AG04449 (cell line): ENCODE measurements at regions not wholly inside any gene's neighbourhood (a gene's known extent, or its start where the extent isn't known, plus 50 kb on each side); places are given as distances from the start of the nearest gene placed in this dataset.

Source experiments
- CTCF ChIA-PET: fragments of 350-600 bp; formaldehyde crosslinking; extraction: SDS; loops from one replicate; lab custom pipeline; 2021; ENCODE audit warnings: antibody characterized with exemption; lab: Yijun Ruan, JAX
- POLR2A ChIA-PET: fragments of 400-600, 350-600 bp; formaldehyde crosslinking; extraction: SDS; loops from one replicate; lab custom pipeline; 2020; ENCODE audit warnings: antibody characterized with exemption, inconsistent platforms; lab: Yijun Ruan, JAX
- DNase-seq: peaks from one replicate; pipeline ENCODE4 v3.0.0-alpha.2; 2010; ENCODE audit warnings: low read depth, low spot score
- H3K4me3 ChIP-seq: 2 replicates; pipeline ENCODE4 v1.5.1; 2011; ENCODE audit warnings: low read depth, mild to moderate bottlenecking, control low read depth, low read length
- TF ChIP-seq, protein P1 (sequence below): IDR thresholded peaks from one replicate; pipeline ENCODE4 v1.5.1; 2011; ENCODE audit warnings: mild to moderate bottlenecking, moderate library complexity, low read length, control low read depth, inconsistent platforms; ENCODE audit not compliant: insufficient read depth; ENCODE audit errors: missing control alignments

DNA sequence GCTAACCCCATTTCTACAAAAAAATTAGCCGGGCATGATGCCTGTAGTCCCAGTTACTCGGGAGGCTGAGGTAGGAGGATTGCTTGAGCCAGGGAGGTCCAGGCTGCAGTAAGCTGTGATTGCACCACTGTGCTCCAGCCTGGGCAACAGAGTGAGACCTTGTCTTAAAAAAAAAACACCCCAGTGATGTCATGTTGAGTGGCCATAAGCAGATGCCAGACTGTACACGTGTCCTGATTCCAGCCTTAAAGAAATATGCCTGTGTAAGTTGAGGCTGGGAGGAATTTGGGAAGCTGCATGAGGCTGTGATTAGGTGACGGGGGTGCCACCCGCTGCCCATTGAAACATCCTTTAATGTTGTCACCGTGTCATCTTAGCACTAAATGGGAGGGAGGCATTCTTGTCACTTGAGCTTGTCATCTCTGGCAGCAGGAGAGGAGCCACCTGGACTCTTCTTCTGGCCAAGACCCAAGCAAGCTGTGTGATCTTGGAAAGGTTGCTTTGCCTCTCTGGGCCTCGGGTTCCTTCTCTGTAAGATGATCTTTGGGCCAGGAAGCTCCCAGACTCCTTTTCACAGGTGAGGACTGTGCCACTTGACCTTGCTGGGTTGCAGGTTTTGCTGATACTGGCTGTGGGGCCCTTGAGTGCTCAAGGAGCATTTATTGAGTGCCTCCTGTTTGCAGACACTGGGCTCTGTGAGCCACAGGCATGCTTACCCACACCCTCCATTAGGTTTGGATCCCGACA is 98.3 kb upstream of the CIBAR2 start:
- TF ChIP-seq, protein P1, sequence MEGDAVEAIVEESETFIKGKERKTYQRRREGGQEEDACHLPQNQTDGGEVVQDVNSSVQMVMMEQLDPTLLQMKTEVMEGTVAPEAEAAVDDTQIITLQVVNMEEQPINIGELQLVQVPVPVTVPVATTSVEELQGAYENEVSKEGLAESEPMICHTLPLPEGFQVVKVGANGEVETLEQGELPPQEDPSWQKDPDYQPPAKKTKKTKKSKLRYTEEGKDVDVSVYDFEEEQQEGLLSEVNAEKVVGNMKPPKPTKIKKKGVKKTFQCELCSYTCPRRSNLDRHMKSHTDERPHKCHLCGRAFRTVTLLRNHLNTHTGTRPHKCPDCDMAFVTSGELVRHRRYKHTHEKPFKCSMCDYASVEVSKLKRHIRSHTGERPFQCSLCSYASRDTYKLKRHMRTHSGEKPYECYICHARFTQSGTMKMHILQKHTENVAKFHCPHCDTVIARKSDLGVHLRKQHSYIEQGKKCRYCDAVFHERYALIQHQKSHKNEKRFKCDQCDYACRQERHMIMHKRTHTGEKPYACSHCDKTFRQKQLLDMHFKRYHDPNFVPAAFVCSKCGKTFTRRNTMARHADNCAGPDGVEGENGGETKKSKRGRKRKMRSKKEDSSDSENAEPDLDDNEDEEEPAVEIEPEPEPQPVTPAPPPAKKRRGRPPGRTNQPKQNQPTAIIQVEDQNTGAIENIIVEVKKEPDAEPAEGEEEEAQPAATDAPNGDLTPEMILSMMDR = no peak
- POLR2A ChIA-PET = interaction anchor here (0.7 to 1.5 kb wide), 6 partner anchors 9 to 130 kb away, joined by 3 to 7 read pairs (median 4); no protein-coding TSS in a partner anchor
- CTCF ChIA-PET = interaction anchor here (0.8 to 2.0 kb wide), 5 partner anchors 9 to 155 kb away, joined by 3 to 5 read pairs (median 3); no protein-coding TSS in a partner anchor
- no peak overlapping the region for H3K4me3 ChIP-seq
- no peak for DNase-seq

- TF ChIP-seq, protein P1 = no peak
- no peak overlapping the region for H3K4me3 ChIP-seq
- ChIA-PET POLR2A (interaction anchor here (0.8 to 1.5 kb wide), 6 partner anchors 9 to 129 kb away, joined by 3 to 7 read pairs (median 4); no protein-coding TSS in a partner anchor), CTCF (interaction anchor here (0.7 to 2.0 kb wide), 4 partner anchors 9 to 155 kb away, joined by 3 to 5 read pairs (median 3); no protein-coding TSS in a partner anchor)
- no peak for DNase-seq
Measured at GRCh38 chr16:85211271-85211801, 99.1 kb upstream of the CIBAR2 start.

DNA sequence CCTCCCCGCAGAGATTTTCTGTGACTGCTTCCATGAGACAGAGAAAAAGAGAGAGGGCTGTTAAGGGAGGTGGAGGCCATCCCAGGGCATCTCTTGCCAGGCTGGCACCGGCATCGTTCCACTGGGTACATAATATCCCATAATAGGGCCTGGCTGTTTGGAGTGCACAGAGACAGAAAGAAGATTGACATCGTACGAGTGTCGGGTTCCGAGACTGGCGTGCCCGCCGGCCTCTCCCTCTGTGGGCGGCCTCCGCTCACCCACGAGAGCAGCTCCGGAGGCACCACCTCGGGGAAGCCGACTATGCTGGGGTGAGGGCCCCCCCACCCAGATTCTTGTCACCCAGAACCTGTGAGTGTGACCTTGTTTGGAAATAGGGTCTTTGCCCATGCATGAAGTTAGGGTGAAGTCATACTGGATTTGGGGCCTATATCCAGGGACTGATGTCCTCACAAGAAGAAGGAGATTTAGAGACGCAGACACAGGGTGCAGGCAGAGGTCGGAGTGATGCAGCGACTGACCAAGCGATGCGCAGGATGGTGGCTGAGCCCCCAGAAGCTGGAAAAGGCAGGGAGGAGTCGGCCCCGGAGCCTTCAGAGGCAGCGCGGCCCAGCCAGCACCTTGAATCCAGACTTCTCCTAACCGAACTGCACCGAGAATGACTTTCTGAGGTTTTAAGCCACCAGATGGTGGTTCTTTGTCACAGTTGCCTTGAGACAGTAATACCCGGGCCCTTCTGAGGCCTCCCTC is 101.8 kb upstream of the CIBAR2 start:
- POLR2A ChIA-PET = no interaction called here
- CTCF ChIA-PET = interaction anchor here (0.7 to 3.3 kb wide), 2 partner anchors 23 to 99 kb away, joined by 3 to 11 read pairs; no protein-coding TSS in a partner anchor

GRCh38 chr16:85215478-85216118 is 103.3 kb upstream of the CIBAR2 start:
- POLR2A ChIA-PET = no interaction called here

More for the DNA sequence above, 101.8 kb upstream of the CIBAR2 start:
- DNase-seq = no peak
- no peak overlapping the region for H3K4me3 ChIP-seq
- TF ChIP-seq, protein P1 = no peak

DNA sequence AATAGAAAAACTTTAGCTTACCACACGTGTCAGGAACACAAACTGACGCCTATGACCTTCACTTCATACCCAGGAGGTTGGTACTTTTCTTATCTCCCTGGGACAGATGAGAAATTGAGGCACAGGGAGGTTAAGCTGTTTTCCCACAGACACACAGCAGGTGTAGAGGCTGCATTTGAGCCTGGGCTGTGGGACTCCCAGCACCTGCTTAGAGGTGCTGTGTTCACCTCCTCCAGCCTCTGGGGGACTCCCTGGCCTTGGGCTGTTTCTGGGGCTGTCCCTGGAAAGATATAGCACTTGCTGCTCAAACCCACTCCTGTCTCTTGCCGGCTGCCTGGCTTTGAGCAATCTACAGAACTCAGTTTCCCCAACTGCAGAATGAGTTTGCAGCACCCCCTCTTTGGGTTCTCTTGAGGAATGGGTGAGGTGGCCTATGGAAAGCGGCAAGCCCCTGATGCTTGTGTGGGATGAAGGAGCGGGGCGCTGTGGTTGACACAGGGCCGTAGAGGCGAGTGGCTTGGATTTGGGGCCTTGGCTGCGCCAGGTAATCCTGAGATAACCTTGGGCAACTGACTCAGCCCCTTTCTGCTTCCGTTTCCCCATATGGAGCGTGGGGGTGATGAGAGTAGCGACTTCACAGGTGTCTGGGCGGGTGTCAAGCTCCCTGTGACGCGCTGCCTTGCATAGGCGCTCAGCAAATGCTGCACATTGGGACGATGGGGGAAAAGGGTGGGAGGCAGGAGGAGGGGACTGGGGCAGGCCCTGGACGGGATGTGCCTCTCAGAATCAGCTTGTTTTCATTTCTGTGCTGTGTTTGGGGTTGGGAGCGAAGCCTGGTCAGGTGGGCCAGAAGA is 104.5 kb upstream of the CIBAR2 start:
- TF ChIP-seq, protein P1 = no peak
- POLR2A ChIA-PET = no interaction called here
- CTCF ChIA-PET = interaction anchor here (3.3 kb wide), 1 partner anchor 102 kb away, joined by 11 read pairs; no protein-coding TSS in a partner anchor

More at GRCh38 chr16:85215478-85216118, 103.3 kb upstream of the CIBAR2 start:
- H3K4me3 ChIP-seq = no peak overlapping the region
- TF ChIP-seq, protein P1 = no peak
- DNase-seq = no peak
- CTCF ChIA-PET = interaction anchor here (1.2 to 3.3 kb wide), 2 partner anchors 38 to 101 kb away, joined by 3 to 11 read pairs; no protein-coding TSS in a partner anchor

More for the DNA sequence above, 104.5 kb upstream of the CIBAR2 start:
- no peak for DNase-seq
- no peak overlapping the region for H3K4me3 ChIP-seq
